HCT116 (cell line): ENCODE measurements at regions not wholly inside any gene's neighbourhood (a gene's known extent, or its start where the extent isn't known, plus 50 kb on each side); places are given as distances from the start of the nearest gene placed in this dataset.

ENCODE experiments used
- ATAC-seq: fragments of 200-7000 bp; cut with Tn5 transposase; 2 replicates; pipeline ENCODE4 v1.9.1; 2020; ENCODE audit warnings: mild to moderate bottlenecking, moderate library complexity
- BruUV-seq: library from RNA; stranded (reverse); fragments of 400-500 nt; replicated peaks from 2 replicates; lab custom pipeline; 2021; lab: Mats Ljungman, UMichigan
- CTCF ChIA-PET: fragments of 300-600 bp; sonication (Branson Sonifier 250); formaldehyde crosslinking; loops from one replicate; lab custom pipeline; 2021; ENCODE audit warnings: antibody characterized with exemption; lab: Charles Lee
- POLR2A ChIA-PET: fragments of 300-600, 350-600 bp; sonication (Branson Sonifier 250); formaldehyde crosslinking; loops from one replicate; lab custom pipeline; 2021; ENCODE audit warnings: antibody characterized with exemption; lab: Charles Lee
- RAD21 ChIA-PET, 2 experiments: fragments of 300-600 bp; sonication (Branson Sonifier 250); formaldehyde crosslinking; loops; one replicate each; lab custom pipeline; 2023; ENCODE audit warnings: low total read pairs in 2 of 2; ENCODE audit not compliant: uncharacterized antibody in 2 of 2, unreplicated experiment in 2 of 2, low non-redundant PET in 1 of 2; lab: Charles Lee
- DNase-seq: peaks from one replicate; pipeline ENCODE4 v3.0.0-alpha.2; 2010; ENCODE audit warnings: low read depth, low spot score
- H2AFZ ChIP-seq: fragments of 200-600 bp; shearing (Covaris generic), sonication (generic); 2 replicates; pipeline ENCODE4 v1.6.1; 2017; ENCODE audit warnings: low read depth, mixed run types, mixed read lengths, antibody characterized with exemption, low read length; ENCODE audit not compliant: poor library complexity, severe bottlenecking
- H3K27ac ChIP-seq: 2 replicates; pipeline ENCODE4 v1.5.1; 2012; ENCODE audit warnings: low read depth, low read length
- H3K27me3 ChIP-seq: fragments of 200-600 bp; sonication (generic); 2 replicates; pipeline ENCODE4 v1.6.1; 2016; ENCODE audit warnings: mixed run types, low read length, mixed read lengths; ENCODE audit not compliant: insufficient read depth
- H3K36me3 ChIP-seq, 2 experiments: fragments of 200-500 bp in 1 of 2; fragments of 200-600 bp in 1 of 2; sonication (Bioruptor generic) in 1 of 2; sonication (generic) in 1 of 2; 2 replicates each; pipeline versions ENCODE4 v1.5.1 to v1.6.1; 2014 to 2016; ENCODE audit warnings: low read length in 2 of 2, inconsistent platforms in 1 of 2, mixed read lengths in 1 of 2, mixed run types in 1 of 2; ENCODE audit not compliant: insufficient read depth in 2 of 2, control insufficient read depth in 1 of 2
- H3K4me1 ChIP-seq, 2 experiments: fragments of 200-600 bp in 1 of 2; sonication (generic) in 1 of 2; 2 replicates each; pipeline versions ENCODE4 v1.5.1 to v1.6.1; 2012 to 2017; ENCODE audit warnings: low read length in 2 of 2, inconsistent platforms in 1 of 2, mild to moderate bottlenecking in 1 of 2, mixed read lengths in 1 of 2, mixed run types in 1 of 2, moderate library complexity in 1 of 2; ENCODE audit not compliant: insufficient read depth in 2 of 2, control insufficient read depth in 1 of 2
- H3K4me2 ChIP-seq: fragments of 200-600 bp; sonication (generic); 2 replicates; pipeline ENCODE4 v1.6.1; 2017; ENCODE audit warnings: mixed run types, low read length, mixed read lengths
- H3K4me3 ChIP-seq, 2 experiments: fragments of 200-600 bp in 1 of 2; sonication (generic) in 1 of 2; replicated peaks in 1 of 2; 2 replicates each; pipeline ENCODE4 v1.5.1; 2011 to 2016; ENCODE audit warnings: low read length in 2 of 2, control low read depth in 1 of 2, low read depth in 1 of 2, mild to moderate bottlenecking in 1 of 2, mixed read lengths in 1 of 2, mixed run types in 1 of 2
- H3K79me2 ChIP-seq: fragments of 200-600 bp; sonication (generic); 2 replicates; pipeline ENCODE4 v1.6.1; 2017; ENCODE audit warnings: mild to moderate bottlenecking, mixed run types, low read length, moderate library complexity, mixed read lengths; ENCODE audit not compliant: insufficient read depth
- H3K9ac ChIP-seq: fragments of 200-600 bp; sonication (generic); 2 replicates; pipeline ENCODE4 v1.6.1; 2016; ENCODE audit warnings: low read length, mixed read lengths
- H3K9me2 ChIP-seq: fragments of 200-600 bp; sonication (generic), shearing (Covaris generic); 2 replicates; pipeline ENCODE4 v1.6.1; 2017; ENCODE audit warnings: mixed run types, mild to moderate bottlenecking, moderate library complexity; ENCODE audit not compliant: insufficient read depth
- H3K9me3 ChIP-seq, 2 experiments: fragments of 200-500 bp in 1 of 2; fragments of 200-600 bp in 1 of 2; sonication (Bioruptor generic) in 1 of 2; sonication (generic) in 1 of 2; 2 replicates each; pipeline ENCODE4 v1.6.1; 2014 to 2017; ENCODE audit warnings: low read length in 2 of 2, mixed read lengths in 2 of 2, inconsistent platforms in 1 of 2, low read depth in 1 of 2, mild to moderate bottlenecking in 1 of 2, mixed run types in 1 of 2, moderate library complexity in 1 of 2; ENCODE audit not compliant: control insufficient read depth in 1 of 2, insufficient read depth in 1 of 2
- H4K20me1 ChIP-seq: fragments of 200-600 bp; sonication (generic), shearing (Covaris generic); 2 replicates; pipeline ENCODE4 v1.6.1; 2017; ENCODE audit warnings: mixed run types, mild to moderate bottlenecking, moderate library complexity; ENCODE audit not compliant: insufficient read depth
- CTCF ChIP-seq, 3 experiments: fragments of 200-600 bp in 1 of 3; sonication (generic) in 1 of 3; IDR thresholded peaks in 2 of 3; conservative IDR thresholded peaks in 1 of 3; 2 replicates each; pipeline ENCODE4 v1.5.1; 2012 to 2017; ENCODE audit warnings: low read depth in 2 of 3, low read length in 2 of 3, antibody characterized with exemption in 1 of 3, borderline replicate concordance in 1 of 3, control low read depth in 1 of 3, mild to moderate bottlenecking in 1 of 3, mixed read lengths in 1 of 3, mixed run types in 1 of 3, moderate library complexity in 1 of 3; ENCODE audit not compliant: insufficient read depth in 1 of 3
- FOSL1 ChIP-seq: IDR thresholded peaks from 2 replicates; pipeline ENCODE4 v1.6.1; 2012; ENCODE audit warnings: low read depth
- MAX ChIP-seq: IDR thresholded peaks from 2 replicates; pipeline ENCODE4 v1.6.1; 2012
- REST ChIP-seq: IDR thresholded peaks from 2 replicates; pipeline ENCODE4 v1.6.1; 2012; ENCODE audit warnings: low read depth
- SIN3A ChIP-seq: IDR thresholded peaks from 2 replicates; pipeline ENCODE4 v1.6.1; 2012; ENCODE audit warnings: low read depth
- intact Hi-C: fragments of 100-400 bp; cut with micrococcal nuclease; formaldehyde crosslinking; loops from 2 replicates; pipeline ENCODE4 v1.10.0; 2022

GRCh38 chr1:208534599-208534897 is 290.4 kb upstream of the PLXNA2 start:
- TF ChIP-seq REST (no peak), MAX (no peak), SIN3A (no peak), CTCF (IDR thresholded peaks at IDR 0.05 in 2 of 3, conservative IDR thresholded peaks at IDR 0.05 in 1 of 3; ENCODE audit: borderline replicate concordance in 1 of 3, insufficient read depth in 1 of 3, low read depth in 2 of 3, low read length in 2 of 3) (no peak), FOSL1 (no peak)
- Histone ChIP-seq H3K4me1 (no peaks in the 10 kb centered on the region), H3K4me3 (no peak overlapping the region), H3K9me2 (no peaks in the 10 kb centered on the region), H3K79me2 (no peaks in the 10 kb centered on the region), H3K27me3 (peaks cover 21% of the 10 kb centered on the region; the same call in 1 of the 2 replicates), H3K36me3 (no peaks in the 10 kb centered on the region), H4K20me1 (no peaks in the 10 kb centered on the region), H3K9me3 (no peaks in the 10 kb centered on the region), H3K4me2 (no peak overlapping the region), H2AFZ (no peak overlapping the region), H3K27ac (no peak overlapping the region), H3K9ac (no peak overlapping the region)
- intact Hi-C loops, result no loop called here
- no TSS peak for BruUV-seq
- DNase-seq (no peak), ATAC-seq (no peak)
- ChIA-PET POLR2A (no interaction called here), RAD21 (no interaction called here), CTCF (no interaction called here)
